Suprapubic skin (tissue), 4 donors: ENCODE measurements at regions not wholly inside any gene's neighbourhood (a gene's known extent, or its start where the extent isn't known, plus 50 kb on each side); places are given as distances from the start of the nearest gene placed in this dataset.

Experiments used
- DNase-seq, 2 donors: peaks; one replicate each; pipeline ENCODE4 v3.0.0-alpha.2; 2019; ENCODE audit warnings: low spot score in 2 of 2
- H3K27ac ChIP-seq: fragments of 200-600 bp; sonication (generic); one replicate; pipeline ENCODE4 v1.5.1; 2019
- H3K27me3 ChIP-seq: fragments of 200-600 bp; sonication (generic); one replicate; pipeline ENCODE4 v1.5.1; 2019
- H3K36me3 ChIP-seq: fragments of 200-600 bp; sonication (generic); one replicate; pipeline ENCODE4 v1.5.1; 2019
- H3K4me1 ChIP-seq: fragments of 200-600 bp; sonication (generic); one replicate; pipeline ENCODE4 v1.5.1; 2019
- H3K4me3 ChIP-seq: fragments of 200-600 bp; sonication (generic); one replicate; pipeline ENCODE4 v1.5.1; 2019; ENCODE audit warnings: mild to moderate bottlenecking
- H3K9me3 ChIP-seq: fragments of 200-600 bp; sonication (generic); one replicate; pipeline ENCODE4 v1.5.1; 2019
- EP300 ChIP-seq: sonication (generic); formaldehyde crosslinking; IDR thresholded peaks from one replicate; pipeline ENCODE4 v1.6.1; 2017; ENCODE audit warnings: antibody characterized with exemption
- POLR2A ChIP-seq, 2 donors: fragments of 450-650 bp; IDR thresholded peaks; one replicate each; pipeline ENCODE4 v1.6.1; 2017; ENCODE audit warnings: antibody characterized with exemption in 2 of 2, mild to moderate bottlenecking in 2 of 2, moderate library complexity in 2 of 2
- POLR2AphosphoS5 ChIP-seq, 3 donors: sonication (generic); formaldehyde crosslinking; IDR thresholded peaks; one replicate each; pipeline ENCODE4 v1.6.1; 2017; ENCODE audit warnings: antibody characterized with exemption in 3 of 3
- WGBS: methylation state at CpG from one replicate; pipeline ENCODE4 v1.1.5; 2018; 5-methylcytosine and 5-hydroxymethylcytosine counted together
- TF ChIP-seq, protein P1 (sequence below), 2 donors: fragments of 200-600 bp in 1 of 2; fragments of 450-650 bp in 1 of 2; sonication (generic) in 1 of 2; IDR thresholded peaks; one replicate each; pipeline ENCODE4 v1.5.1; 2016 to 2019; ENCODE audit warnings: antibody characterized with exemption in 2 of 2, mild to moderate bottlenecking in 1 of 2, moderate library complexity in 1 of 2

GRCh38 chr1:4969556-4970129 is 315.2 kb downstream of the AJAP1 start:
- DNase-seq, result peak in 1 of 2 donors; percentile 67
- no peak overlapping the region for H3K27ac ChIP-seq
- no peak for TF ChIP-seq EP300
- TF ChIP-seq, protein P1, sequence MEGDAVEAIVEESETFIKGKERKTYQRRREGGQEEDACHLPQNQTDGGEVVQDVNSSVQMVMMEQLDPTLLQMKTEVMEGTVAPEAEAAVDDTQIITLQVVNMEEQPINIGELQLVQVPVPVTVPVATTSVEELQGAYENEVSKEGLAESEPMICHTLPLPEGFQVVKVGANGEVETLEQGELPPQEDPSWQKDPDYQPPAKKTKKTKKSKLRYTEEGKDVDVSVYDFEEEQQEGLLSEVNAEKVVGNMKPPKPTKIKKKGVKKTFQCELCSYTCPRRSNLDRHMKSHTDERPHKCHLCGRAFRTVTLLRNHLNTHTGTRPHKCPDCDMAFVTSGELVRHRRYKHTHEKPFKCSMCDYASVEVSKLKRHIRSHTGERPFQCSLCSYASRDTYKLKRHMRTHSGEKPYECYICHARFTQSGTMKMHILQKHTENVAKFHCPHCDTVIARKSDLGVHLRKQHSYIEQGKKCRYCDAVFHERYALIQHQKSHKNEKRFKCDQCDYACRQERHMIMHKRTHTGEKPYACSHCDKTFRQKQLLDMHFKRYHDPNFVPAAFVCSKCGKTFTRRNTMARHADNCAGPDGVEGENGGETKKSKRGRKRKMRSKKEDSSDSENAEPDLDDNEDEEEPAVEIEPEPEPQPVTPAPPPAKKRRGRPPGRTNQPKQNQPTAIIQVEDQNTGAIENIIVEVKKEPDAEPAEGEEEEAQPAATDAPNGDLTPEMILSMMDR (IDR thresholded peaks at IDR 0.05), result no peak
- TF ChIP-seq POLR2AphosphoS5 (IDR thresholded peaks at IDR 0.05), result no peak
- no peak for TF ChIP-seq POLR2A (IDR thresholded peaks at IDR 0.05)
- 94% methylated on average over 4 of the region's 4 CpGs for WGBS
- peaks cover 3% of the 10 kb centered on the region for H3K27me3 ChIP-seq
- no peak overlapping the region for H3K4me3 ChIP-seq
- H3K4me1 ChIP-seq, result no peaks in the 10 kb centered on the region
- no peaks in the 10 kb centered on the region for H3K36me3 ChIP-seq
- no peaks in the 10 kb centered on the region for H3K9me3 ChIP-seq

- no peak for DNase-seq
- TF ChIP-seq POLR2AphosphoS5 (IDR thresholded peaks at IDR 0.05), result no peak
- no peak for TF ChIP-seq EP300
- TF ChIP-seq, protein P1 (IDR thresholded peaks at IDR 0.05), result no peak
- TF ChIP-seq POLR2A (IDR thresholded peaks at IDR 0.05), result no peak
- WGBS, result 17% methylated on average over 5 of the region's 5 CpGs
- Histone ChIP-seq H3K4me3 (no peak overlapping the region), H3K27me3 (peaks cover 15% of the 10 kb centered on the region), H3K9me3 (no peaks in the 10 kb centered on the region), H3K4me1 (no peaks in the 10 kb centered on the region), H3K27ac (no peak overlapping the region), H3K36me3 (no peaks in the 10 kb centered on the region)
Observed at GRCh38 chr1:4965346-4966075, 311.1 kb downstream of the AJAP1 start.

DNA sequence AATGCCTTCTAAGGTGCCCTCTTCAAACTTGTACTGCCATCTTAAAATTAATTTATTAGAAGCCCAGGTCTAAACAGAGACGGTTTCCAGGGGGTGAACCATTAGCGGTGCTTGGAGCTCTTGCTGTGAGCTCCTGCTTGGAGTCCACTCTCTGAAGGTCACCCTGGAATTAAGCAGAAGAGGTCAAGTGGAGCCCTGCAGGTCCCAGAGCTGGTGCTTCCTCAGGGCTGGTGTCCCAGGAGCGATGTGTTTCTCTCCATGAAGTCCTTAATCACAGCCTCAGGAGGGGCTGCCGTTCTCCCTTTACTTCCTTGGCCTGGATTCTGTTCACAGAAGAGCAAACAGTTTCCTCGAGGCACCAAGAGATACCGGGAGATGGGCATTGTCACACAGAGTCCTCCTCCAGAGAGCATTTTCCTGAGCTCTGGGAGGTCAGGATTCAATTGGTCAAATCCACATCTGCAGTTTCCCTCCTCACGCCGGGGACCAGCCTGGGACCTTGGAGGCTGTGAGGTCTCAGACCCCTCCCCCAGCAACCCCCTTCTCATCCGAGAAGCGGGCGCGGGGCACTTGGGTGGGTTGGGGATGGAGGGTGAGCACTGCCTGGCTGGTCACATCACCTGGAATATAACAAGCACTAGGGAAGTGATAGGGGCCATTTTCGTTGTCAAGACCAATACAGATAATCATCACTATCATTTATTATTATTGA is 310.4 kb downstream of the AJAP1 start:
- Histone ChIP-seq H3K27ac (no peak overlapping the region), H3K4me3 (no peak overlapping the region), H3K36me3 (no peaks in the 10 kb centered on the region), H3K4me1 (no peaks in the 10 kb centered on the region), H3K27me3 (peaks cover 15% of the 10 kb centered on the region), H3K9me3 (no peaks in the 10 kb centered on the region)
- TF ChIP-seq POLR2AphosphoS5 (IDR thresholded peaks at IDR 0.05) (no peak), EP300 (no peak), POLR2A (IDR thresholded peaks at IDR 0.05) (no peak)
- TF ChIP-seq, protein P1 (IDR thresholded peaks at IDR 0.05), result no peak
- no peak for DNase-seq
- WGBS, result 69% methylated on average over 11 of the region's 13 CpGs

GRCh38 chr1:4963251-4963650 is 308.8 kb downstream of the AJAP1 start:
- H3K9me3 ChIP-seq, result no peaks in the 10 kb centered on the region
- peaks cover 15% of the 10 kb centered on the region for H3K27me3 ChIP-seq
- H3K4me1 ChIP-seq, result no peaks in the 10 kb centered on the region
- no peak overlapping the region for H3K27ac ChIP-seq
- no peak for DNase-seq
- H3K4me3 ChIP-seq, result no peak overlapping the region
- H3K36me3 ChIP-seq, result no peaks in the 10 kb centered on the region
- WGBS, result 58% methylated on average over 8 of the region's 8 CpGs
- TF ChIP-seq, protein P1 (IDR thresholded peaks at IDR 0.05), result no peak
- TF ChIP-seq POLR2A (IDR thresholded peaks at IDR 0.05) (no peak), EP300 (no peak), POLR2AphosphoS5 (IDR thresholded peaks at IDR 0.05) (no peak)

DNA sequence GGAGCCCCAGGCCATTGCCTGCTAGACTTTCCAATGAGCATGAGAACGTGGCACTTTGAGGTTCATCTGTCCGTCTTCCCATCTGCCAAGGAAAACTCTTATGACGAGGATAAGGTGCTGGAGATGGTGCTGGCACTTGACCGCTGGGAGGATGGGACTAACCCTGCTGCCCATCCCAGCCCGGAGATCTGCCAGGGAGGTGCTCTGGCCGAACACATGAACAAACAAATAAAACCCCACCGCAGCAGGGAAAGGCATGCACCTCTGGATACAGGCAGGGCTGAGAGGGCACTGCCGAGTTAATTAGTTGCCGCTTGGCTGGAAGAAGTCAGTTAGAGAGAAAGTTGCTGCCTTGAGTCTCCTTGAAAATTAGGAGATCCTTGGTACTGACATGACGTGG is 308.4 kb downstream of the AJAP1 start:
- no peaks in the 10 kb centered on the region for H3K9me3 ChIP-seq
- DNase-seq, result no peak

More for the DNA sequence above, 308.4 kb downstream of the AJAP1 start:
- H3K27me3 ChIP-seq, result peaks cover 15% of the 10 kb centered on the region
- no peak overlapping the region for H3K4me3 ChIP-seq
- WGBS, result 76% methylated on average over 10 of the region's 10 CpGs
- no peaks in the 10 kb centered on the region for H3K4me1 ChIP-seq
- H3K36me3 ChIP-seq, result no peaks in the 10 kb centered on the region
- TF ChIP-seq, protein P1 (IDR thresholded peaks at IDR 0.05), result no peak
- TF ChIP-seq POLR2AphosphoS5 (IDR thresholded peaks at IDR 0.05) (no peak), POLR2A (IDR thresholded peaks at IDR 0.05) (no peak), EP300 (no peak)
- H3K27ac ChIP-seq, result no peak overlapping the region
